CD14-positive monocyte (primary cell): ENCODE measurements at regions not wholly inside any gene's neighbourhood (a gene's known extent, or its start where the extent isn't known, plus 50 kb on each side); places are given as distances from the start of the nearest gene placed in this dataset.

Source experiments
- DNase-seq, 3 donors: peaks; one replicate each; pipeline ENCODE4 v3.0.0-alpha.2; 2011 to 2022
- H2AFZ ChIP-seq: 2 replicates; pipeline ENCODE4 v1.6.0; 2012; ENCODE audit warnings: mild to moderate bottlenecking, low read depth, low read length, inconsistent platforms; ENCODE audit not compliant: insufficient read depth, poor library complexity, severe bottlenecking
- H3K27ac ChIP-seq, 2 donors: 1 replicate in 1 of 2; 2 replicates in 1 of 2; pipeline ENCODE4 v1.5.1; 2012 to 2013; ENCODE audit warnings: low read length in 2 of 2, control low read depth in 1 of 2, inconsistent platforms in 1 of 2, low read depth in 1 of 2, mild to moderate bottlenecking in 1 of 2
- H3K27me3 ChIP-seq, 2 donors: one replicate each; pipeline versions ENCODE4 v1.6.0 to v1.6.1; 2011 to 2013; ENCODE audit warnings: low read length in 2 of 2; ENCODE audit not compliant: control insufficient read depth in 2 of 2, insufficient read depth in 2 of 2
- H3K36me3 ChIP-seq, 2 donors: replicated peaks in 1 of 2; 1 replicate in 1 of 2; 2 replicates in 1 of 2; pipeline versions ENCODE4 v1.5.1 to v1.6.1; 2012 to 2013; ENCODE audit warnings: low read length in 2 of 2, control low read depth in 1 of 2, inconsistent platforms in 1 of 2, mild to moderate bottlenecking in 1 of 2; ENCODE audit not compliant: insufficient read depth in 2 of 2, control insufficient read depth in 1 of 2
- H3K4me1 ChIP-seq, 2 donors: 1 replicate in 1 of 2; 2 replicates in 1 of 2; pipeline versions ENCODE4 v1.5.1 to v1.6.1; 2012 to 2013; ENCODE audit warnings: low read length in 2 of 2, control low read depth in 1 of 2, inconsistent platforms in 1 of 2, mild to moderate bottlenecking in 1 of 2, moderate library complexity in 1 of 2; ENCODE audit not compliant: insufficient read depth in 2 of 2, control insufficient read depth in 1 of 2
- H3K4me2 ChIP-seq: replicated peaks from 2 replicates; pipeline ENCODE3; 2012; ENCODE audit warnings: low read length, moderate library complexity, mild to moderate bottlenecking; ENCODE audit not compliant: poor library complexity, severe bottlenecking; ENCODE audit errors: extremely low read depth
- H3K4me3 ChIP-seq, 3 experiments: fragments of 200-600 bp in 1 of 3; sonication (generic) in 1 of 3; replicated peaks in 1 of 3; 1 replicate in 2 of 3; 2 replicates in 1 of 3; pipeline ENCODE4 v1.5.1; 2011 to 2013; ENCODE audit warnings: low read length in 3 of 3, mild to moderate bottlenecking in 3 of 3, control low read depth in 2 of 3, low read depth in 2 of 3, inconsistent platforms in 1 of 3, moderate library complexity in 1 of 3
- H3K79me2 ChIP-seq: 2 replicates; pipeline ENCODE4 v1.6.0; 2012; ENCODE audit warnings: mild to moderate bottlenecking, control low read depth, inconsistent platforms, low read length, moderate library complexity; ENCODE audit not compliant: insufficient read depth
- H3K9ac ChIP-seq: 2 replicates; pipeline ENCODE4 v1.6.0; 2017; ENCODE audit warnings: low read length, mild to moderate bottlenecking; ENCODE audit not compliant: insufficient read depth, poor library complexity, severe bottlenecking
- H3K9me3 ChIP-seq, 2 donors: replicated peaks in 1 of 2; 1 replicate in 1 of 2; 2 replicates in 1 of 2; pipeline versions ENCODE4 v1.5.1 to v1.6.1; 2012 to 2013; ENCODE audit warnings: low read length in 2 of 2, control low read depth in 1 of 2; ENCODE audit not compliant: control insufficient read depth in 1 of 2, insufficient read depth in 1 of 2
- H4K20me1 ChIP-seq: 2 replicates; pipeline ENCODE4 v1.6.0; 2012; ENCODE audit warnings: mild to moderate bottlenecking, low read length, control low read depth, moderate library complexity; ENCODE audit not compliant: insufficient read depth
- H3K27ac Mint-ChIP-seq, 7 donors: one replicate each; pipeline ENCODE4 v1.8.0; 2020; ENCODE audit warnings: mild to moderate bottlenecking in 7 of 7, mixed read lengths in 7 of 7, moderate library complexity in 6 of 7, inconsistent platforms in 2 of 7
- H3K27me3 Mint-ChIP-seq, 3 donors: one replicate each; pipeline ENCODE4 v1.8.0; 2021 to 2022; ENCODE audit warnings: low read depth in 3 of 3, mild to moderate bottlenecking in 3 of 3, mixed read lengths in 3 of 3, moderate library complexity in 3 of 3, inconsistent platforms in 1 of 3
- H3K36me3 Mint-ChIP-seq, 2 donors: one replicate each; pipeline ENCODE4 v1.8.0; 2020; ENCODE audit warnings: mixed read lengths in 2 of 2, inconsistent platforms in 1 of 2, mild to moderate bottlenecking in 1 of 2
- H3K4me1 Mint-ChIP-seq: one replicate; pipeline ENCODE4 v1.8.0; 2020; ENCODE audit warnings: mild to moderate bottlenecking, mixed read lengths
- H3K4me3 Mint-ChIP-seq, 2 donors: one replicate each; pipeline ENCODE4 v1.8.0; 2020; ENCODE audit warnings: mild to moderate bottlenecking in 2 of 2, mixed read lengths in 2 of 2, moderate library complexity in 1 of 2
- H3K9me3 Mint-ChIP-seq, 7 donors: one replicate each; pipeline ENCODE4 v1.8.0; 2020 to 2022; ENCODE audit warnings: mixed read lengths in 7 of 7, mild to moderate bottlenecking in 6 of 7, moderate library complexity in 6 of 7, inconsistent platforms in 2 of 7
- WGBS: methylation state at CpG from one replicate; pipeline ENCODE4 v1.1.5; 2013; ENCODE audit warnings: missing lambda C conversion rate; ENCODE audit not compliant: insufficient coverage; 5-methylcytosine and 5-hydroxymethylcytosine counted together
- intact Hi-C, 2 donors: fragments of 100-400 bp; cut with micrococcal nuclease; formaldehyde crosslinking; loops; one replicate each; pipeline versions ENCODE4 v1.15.0 to v1.15.1; 2023
- TF ChIP-seq, protein P1 (sequence below): fragments of 200-600 bp; IDR thresholded peaks from one replicate; pipeline ENCODE4 v1.8.0; 2022; ENCODE audit warnings: antibody characterized with exemption, mild to moderate bottlenecking

DNA sequence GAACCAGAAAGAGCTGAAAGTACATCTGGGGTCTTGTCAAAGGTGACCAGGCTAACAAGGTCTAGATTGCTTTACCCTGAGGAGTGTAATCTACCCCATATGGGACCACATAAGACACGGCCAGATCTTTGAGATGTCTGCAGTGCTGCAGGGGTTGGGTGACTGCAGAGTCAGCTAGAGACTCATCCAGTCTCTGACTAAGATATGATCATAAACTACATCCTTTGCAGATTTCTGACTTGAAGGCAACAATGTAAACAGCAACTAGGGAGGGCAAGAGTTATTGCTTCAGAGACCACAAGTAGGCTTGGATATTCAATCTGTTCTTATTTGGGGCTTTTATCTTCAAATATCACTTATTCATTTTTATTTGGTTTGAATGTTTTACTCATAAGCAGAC, 1080.5 kb upstream of the FOXG1 start:
- TF ChIP-seq, protein P1, sequence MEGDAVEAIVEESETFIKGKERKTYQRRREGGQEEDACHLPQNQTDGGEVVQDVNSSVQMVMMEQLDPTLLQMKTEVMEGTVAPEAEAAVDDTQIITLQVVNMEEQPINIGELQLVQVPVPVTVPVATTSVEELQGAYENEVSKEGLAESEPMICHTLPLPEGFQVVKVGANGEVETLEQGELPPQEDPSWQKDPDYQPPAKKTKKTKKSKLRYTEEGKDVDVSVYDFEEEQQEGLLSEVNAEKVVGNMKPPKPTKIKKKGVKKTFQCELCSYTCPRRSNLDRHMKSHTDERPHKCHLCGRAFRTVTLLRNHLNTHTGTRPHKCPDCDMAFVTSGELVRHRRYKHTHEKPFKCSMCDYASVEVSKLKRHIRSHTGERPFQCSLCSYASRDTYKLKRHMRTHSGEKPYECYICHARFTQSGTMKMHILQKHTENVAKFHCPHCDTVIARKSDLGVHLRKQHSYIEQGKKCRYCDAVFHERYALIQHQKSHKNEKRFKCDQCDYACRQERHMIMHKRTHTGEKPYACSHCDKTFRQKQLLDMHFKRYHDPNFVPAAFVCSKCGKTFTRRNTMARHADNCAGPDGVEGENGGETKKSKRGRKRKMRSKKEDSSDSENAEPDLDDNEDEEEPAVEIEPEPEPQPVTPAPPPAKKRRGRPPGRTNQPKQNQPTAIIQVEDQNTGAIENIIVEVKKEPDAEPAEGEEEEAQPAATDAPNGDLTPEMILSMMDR, result no peak

DNA sequence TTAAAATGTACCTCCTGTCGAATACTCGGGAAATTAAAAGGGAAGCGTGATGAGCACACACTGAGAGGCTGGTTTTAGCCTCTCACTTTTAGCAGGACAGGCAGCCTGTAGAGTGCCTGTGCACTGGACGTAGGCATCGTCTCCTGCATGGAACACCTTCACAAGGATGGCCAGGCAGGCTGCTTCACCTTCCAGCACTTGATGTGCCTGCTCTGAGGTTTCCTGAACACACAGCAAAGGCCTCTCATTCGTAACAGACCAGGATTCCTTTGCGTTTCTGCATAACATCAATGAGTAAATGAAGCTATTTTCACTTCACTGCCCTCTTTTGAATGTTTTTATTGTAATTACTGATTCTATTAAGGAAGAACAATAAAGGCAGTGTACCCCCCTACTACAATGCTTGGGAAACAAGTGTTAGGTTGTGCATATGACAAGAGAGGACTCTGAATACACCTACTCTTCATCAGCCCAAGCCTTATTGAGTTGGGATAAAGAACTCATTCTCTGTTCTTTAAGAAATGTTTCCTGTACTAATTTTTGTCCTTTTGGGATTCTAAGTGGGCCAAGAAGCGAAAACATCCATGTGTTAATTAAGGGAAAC, 1077.6 kb upstream of the FOXG1 start:
- H3K79me2 ChIP-seq, result no peaks in the 10 kb centered on the region
- no peaks in the 10 kb centered on the region for H4K20me1 ChIP-seq
- peaks cover 0 to 2% (median 0%) of the 10 kb centered on the region in 7 donors for H3K9me3 Mint-ChIP-seq
- H3K36me3 ChIP-seq, result no peaks in the 10 kb centered on the region
- H3K9me3 ChIP-seq, result no peaks in the 10 kb centered on the region
- TF ChIP-seq, protein P1, result no peak
- no peak overlapping the region for H2AFZ ChIP-seq
- H3K27me3 ChIP-seq, result no peaks in the 10 kb centered on the region
- peaks cover 0 to 1% (median 0%) of the 10 kb centered on the region in 3 donors for H3K27me3 Mint-ChIP-seq
- intact Hi-C loops, result no loop called here
- no peaks in the 10 kb centered on the region for H3K4me1 Mint-ChIP-seq
- H3K4me1 ChIP-seq, result no peaks in the 10 kb centered on the region
- H3K36me3 Mint-ChIP-seq, result no peaks in the 10 kb centered on the region
- no peak overlapping the region for H3K4me3 Mint-ChIP-seq
- H3K9ac ChIP-seq, result no peak overlapping the region
- no peak overlapping the region for H3K27ac ChIP-seq
- DNase-seq, result no peak
- no peak overlapping the region for H3K27ac Mint-ChIP-seq
- no peak overlapping the region for H3K4me3 ChIP-seq
- no peak overlapping the region for H3K4me2 ChIP-seq
- 98% methylated on average over 5 of the region's 8 CpGs for WGBS

More for the DNA sequence above, 1080.5 kb upstream of the FOXG1 start:
- Histone ChIP-seq H3K36me3 (no peaks in the 10 kb centered on the region), H3K79me2 (no peaks in the 10 kb centered on the region), H3K4me2 (no peak overlapping the region), H3K27me3 (no peaks in the 10 kb centered on the region), H2AFZ (no peak overlapping the region), H3K9ac (no peak overlapping the region), H3K27ac (no peak overlapping the region), H3K9me3 (no peaks in the 10 kb centered on the region), H3K4me1 (no peaks in the 10 kb centered on the region), H4K20me1 (no peaks in the 10 kb centered on the region), H3K4me3 (no peak overlapping the region)
- DNase-seq, result no peak
- H3K9me3 Mint-ChIP-seq, result peaks cover 0 to 2% (median 0%) of the 10 kb centered on the region in 7 donors
- intact Hi-C loops, result no loop called here
- peaks cover 0 to under 1% (median 0%) of the 10 kb centered on the region in 3 donors for H3K27me3 Mint-ChIP-seq
- WGBS, result no CpG with 5 or more reads among the region's 1 CpG
- H3K4me1 Mint-ChIP-seq, result no peaks in the 10 kb centered on the region
- no peaks in the 10 kb centered on the region for H3K36me3 Mint-ChIP-seq
- no peak overlapping the region for H3K27ac Mint-ChIP-seq
- no peak overlapping the region for H3K4me3 Mint-ChIP-seq
